NCI-H1930 (cell line): ENCODE measurements at regions not wholly inside any gene's neighbourhood (a gene's known extent, or its start where the extent isn't known, plus 50 kb on each side); places are given as distances from the start of the nearest gene placed in this dataset.

Source experiments
- DNase-seq, 2 experiments: peaks; one replicate each; lab custom pipeline; 2025; lab: John Stamatoyannopoulos, UW

- no peak for DNase-seq
Measured at GRCh38 chr20:57059055-57059596, 207.3 kb downstream of the BMP7 start.

- DNase-seq: no peak
Measured at GRCh38 chr20:57060407-57061050, 205.9 kb downstream of the BMP7 start.

- peak in 1 of 2 experiments; percentile 36 for DNase-seq
Measured at GRCh38 chr20:57061051-57061900, 205.2 kb downstream of the BMP7 start.

- no peak for DNase-seq
Measured at GRCh38 chr20:57062241-57062640, 204.2 kb downstream of the BMP7 start.

GRCh38 chr20:57062696-57063270, 203.7 kb downstream of the BMP7 start:
- DNase-seq: no peak

GRCh38 chr20:57064836-57065235, 201.6 kb downstream of the BMP7 start:
- no peak for DNase-seq

GRCh38 chr20:57065646-57066045, 200.8 kb downstream of the BMP7 start:
- no peak for DNase-seq

- DNase-seq: no peak
Measured at GRCh38 chr20:57066126-57066900, 200.1 kb downstream of the BMP7 start.

GRCh38 chr20:57069442-57069841, 197.0 kb downstream of the BMP7 start:
- DNase-seq: no peak

- no peak for DNase-seq
Measured at GRCh38 chr20:57070296-57070695, 196.1 kb downstream of the BMP7 start.

GRCh38 chr20:57071283-57071731, 195.1 kb downstream of the BMP7 start:
- peak in 1 of 2 experiments; percentile 19 for DNase-seq

- no peak for DNase-seq
Measured at GRCh38 chr20:57071954-57072583, 194.4 kb downstream of the BMP7 start.

GRCh38 chr20:57073402-57073801, 193.0 kb downstream of the BMP7 start:
- no peak for DNase-seq

GRCh38 chr20:57074386-57074785, 192.1 kb downstream of the BMP7 start:
- DNase-seq: no peak

- DNase-seq: no peak
Measured at GRCh38 chr20:57075181-57075580, 191.3 kb downstream of the BMP7 start.

GRCh38 chr20:57075603-57076002, 190.8 kb downstream of the BMP7 start:
- DNase-seq: no peak

- DNase-seq: no peak
Measured at GRCh38 chr20:57076152-57076652, 190.2 kb downstream of the BMP7 start.

- no peak for DNase-seq
Measured at GRCh38 chr20:57076951-57077350, 189.5 kb downstream of the BMP7 start.

- DNase-seq: no peak
Measured at GRCh38 chr20:57078116-57078515, 188.3 kb downstream of the BMP7 start.

- no peak for DNase-seq
Measured at GRCh38 chr20:57079031-57080005, 187.1 kb downstream of the BMP7 start.
